Skeletal muscle satellite cell (primary cell): ENCODE measurements at regions not wholly inside any gene's neighbourhood (a gene's known extent, or its start where the extent isn't known, plus 50 kb on each side); places are given as distances from the start of the nearest gene placed in this dataset.
A peak's percentile ranks its signal among the peaks of the same experiment; 100 is the strongest.
"Not testable (repeated sequence)": the region's sequence is repeated elsewhere in the genome, so short reads cannot be mapped to it uniquely, and the experiment has no call there.

Source experiments
- H3K27me3 ChIP-seq: 2 replicates; pipeline ENCODE4 v1.7.0; 2013; ENCODE audit warnings: low read length; ENCODE audit not compliant: control insufficient read depth, insufficient read depth
- H3K36me3 ChIP-seq: 2 replicates; pipeline ENCODE4 v1.7.0; 2013; ENCODE audit warnings: mild to moderate bottlenecking, control low read depth, low read length; ENCODE audit not compliant: insufficient read depth
- H3K4me1 ChIP-seq: 2 replicates; pipeline ENCODE4 v1.7.0; 2013; ENCODE audit warnings: low read length; ENCODE audit not compliant: control insufficient read depth, insufficient read depth
- H3K4me2 ChIP-seq: 2 replicates; pipeline ENCODE4 v1.7.0; 2013; ENCODE audit warnings: mild to moderate bottlenecking, low read length
- H3K4me3 ChIP-seq: 2 replicates; pipeline ENCODE4 v1.7.0; 2013; ENCODE audit warnings: low read length
- H3K9ac ChIP-seq: 2 replicates; pipeline ENCODE4 v1.7.0; 2013; ENCODE audit warnings: mild to moderate bottlenecking, low read depth, low read length, moderate library complexity
- H3K9me3 ChIP-seq: replicated peaks from 2 replicates; pipeline ENCODE4 v1.7.0; 2013; ENCODE audit warnings: mild to moderate bottlenecking, control low read depth, low read length

- Histone ChIP-seq H3K4me3 (no peak overlapping the region), H3K36me3 (no peaks in the 10 kb centered on the region), H3K4me2 (no peak overlapping the region), H3K9me3 (no peaks in the 10 kb centered on the region), H3K9ac (no peak overlapping the region), H3K27me3 (no peaks in the 10 kb centered on the region), H3K4me1 (no peaks in the 10 kb centered on the region)
Observed at GRCh38 chr17:72565758-72566157, 444.9 kb downstream of the SOX9 start.

GRCh38 chr17:72566671-72567484 is 446.1 kb downstream of the SOX9 start:
- H3K36me3 ChIP-seq: no peaks in the 10 kb centered on the region
- peak overlapping the region; percentile 31 for H3K4me2 ChIP-seq
- H3K4me3 ChIP-seq: no peak overlapping the region
- H3K9ac ChIP-seq: no peak overlapping the region
- no peaks in the 10 kb centered on the region for H3K27me3 ChIP-seq
- H3K9me3 ChIP-seq: no peaks in the 10 kb centered on the region
- H3K4me1 ChIP-seq: no peaks in the 10 kb centered on the region

GRCh38 chr17:72567774-72568173 is 447.0 kb downstream of the SOX9 start:
- H3K27me3 ChIP-seq: no peaks in the 10 kb centered on the region
- no peaks in the 10 kb centered on the region for H3K36me3 ChIP-seq
- H3K9ac ChIP-seq: no peak overlapping the region
- no peak overlapping the region for H3K4me3 ChIP-seq
- no peak overlapping the region for H3K4me2 ChIP-seq
- no peaks in the 10 kb centered on the region for H3K4me1 ChIP-seq
- H3K9me3 ChIP-seq: no peaks in the 10 kb centered on the region

GRCh38 chr17:72569148-72569946 is 448.5 kb downstream of the SOX9 start:
- no peaks in the 10 kb centered on the region for H3K4me1 ChIP-seq
- H3K9ac ChIP-seq: no peak overlapping the region
- no peak overlapping the region for H3K4me3 ChIP-seq
- no peaks in the 10 kb centered on the region for H3K9me3 ChIP-seq
- H3K27me3 ChIP-seq: no peaks in the 10 kb centered on the region
- H3K4me2 ChIP-seq: no peak overlapping the region
- H3K36me3 ChIP-seq: no peaks in the 10 kb centered on the region

- Histone ChIP-seq H3K27me3 (no peaks in the 10 kb centered on the region), H3K9ac (no peak overlapping the region), H3K4me2 (no peak overlapping the region), H3K36me3 (no peaks in the 10 kb centered on the region), H3K4me3 (no peak overlapping the region), H3K4me1 (peaks cover 11% of the 10 kb centered on the region), H3K9me3 (no peaks in the 10 kb centered on the region)
Observed at GRCh38 chr17:72571813-72572396, 451.1 kb downstream of the SOX9 start.

- H3K4me3 ChIP-seq: no peak overlapping the region
Observed at GRCh38 chr17:72572604-72573491, 452.0 kb downstream of the SOX9 start.

GRCh38 chr17:72573492-72573801 is 452.6 kb downstream of the SOX9 start:
- H3K36me3 ChIP-seq, H3K9ac ChIP-seq, H3K4me3 ChIP-seq, H3K4me2 ChIP-seq, H3K27me3 ChIP-seq, H3K9me3 ChIP-seq: not testable (repeated sequence)
- peaks cover 11% of the 10 kb centered on the region for H3K4me1 ChIP-seq

More at GRCh38 chr17:72572604-72573491, 452.0 kb downstream of the SOX9 start:
- H3K4me2 ChIP-seq: no peak overlapping the region
- H3K9me3 ChIP-seq: no peaks in the 10 kb centered on the region
- H3K4me1 ChIP-seq: peaks cover 11% of the 10 kb centered on the region
- H3K9ac ChIP-seq: no peak overlapping the region
- no peaks in the 10 kb centered on the region for H3K36me3 ChIP-seq
- no peaks in the 10 kb centered on the region for H3K27me3 ChIP-seq

GRCh38 chr17:72574675-72575510 is 454.1 kb downstream of the SOX9 start:
- Histone ChIP-seq H3K9me3 (no peaks in the 10 kb centered on the region), H3K4me1 (peaks cover 11% of the 10 kb centered on the region), H3K4me2 (no peak overlapping the region), H3K36me3 (no peaks in the 10 kb centered on the region), H3K9ac (no peak overlapping the region), H3K4me3 (no peak overlapping the region), H3K27me3 (no peaks in the 10 kb centered on the region)

GRCh38 chr17:72575542-72576233 is 454.9 kb downstream of the SOX9 start:
- H3K9me3 ChIP-seq: no peaks in the 10 kb centered on the region
- no peak overlapping the region for H3K4me3 ChIP-seq
- peaks cover 11% of the 10 kb centered on the region for H3K4me1 ChIP-seq
- no peak overlapping the region for H3K9ac ChIP-seq
- H3K36me3 ChIP-seq: no peaks in the 10 kb centered on the region
- H3K4me2 ChIP-seq: peak overlapping the region; percentile 35
- no peaks in the 10 kb centered on the region for H3K27me3 ChIP-seq

- Histone ChIP-seq H3K9ac (no peak overlapping the region), H3K36me3 (no peaks in the 10 kb centered on the region), H3K4me3 (no peak overlapping the region), H3K9me3 (no peaks in the 10 kb centered on the region), H3K27me3 (no peaks in the 10 kb centered on the region), H3K4me2 (no peak overlapping the region), H3K4me1 (peaks cover 11% of the 10 kb centered on the region)
Observed at GRCh38 chr17:72576289-72576759, 455.5 kb downstream of the SOX9 start.
